ENCODE measurements at regions not wholly inside any gene's neighbourhood (a gene's known extent, or its start where the extent isn't known, plus 50 kb on each side); places are given as distances from the start of the nearest gene placed in this dataset. TPM values are rescaled to one million over a fixed set of nuclear protein-coding genes. Genes with fewer than 3 reads are reported as not detected.

GRCh38 chr3:27533718-27534573 lies 49.8 kb upstream of the SLC4A7 start (continued):
- no peak for TF ChIP-seq SIN3A (conservative IDR thresholded peaks at IDR 0.05 in 1 of 2, IDR thresholded peaks at IDR 0.05 in 1 of 2; ENCODE audit: low read depth in 1 of 2, low read length in 2 of 2)
- no peak for TF ChIP-seq NRF1 (IDR thresholded peaks at IDR 0.05; ENCODE audit: low read depth, low read length)
- TF ChIP-seq CBX5 (IDR thresholded peaks at IDR 0.05; ENCODE audit: low read depth, low read length), result no peak
- no peak for TF ChIP-seq HDAC6 (IDR thresholded peaks at IDR 0.05; ENCODE audit: low read depth, low read length)
- TF ChIP-seq BCL11A (IDR thresholded peaks at IDR 0.05; ENCODE audit: low read depth in 2 of 2, low read length in 2 of 2), result no peak
- no peak for TF ChIP-seq SP2 (IDR thresholded peaks at IDR 0.05; ENCODE audit: low read length)
- TF ChIP-seq ZNF274 (IDR thresholded peaks at IDR 0.05; ENCODE audit: borderline replicate concordance, extremely low read depth, low read length), result no peak
- TF ChIP-seq POLR2AphosphoS5 (IDR thresholded peaks at IDR 0.05; ENCODE audit: low read depth, low read length), result 0 out of 2 replicates have a peak, but pooled peaks have one; percentile 17
- no peak for TF ChIP-seq BRCA1 (IDR thresholded peaks at IDR 0.05; ENCODE audit: low read depth, low read length)

Small RNA genes lying in the stretch of these regions (small RNA-seq; reads per million reads assigned to genes)
- not detected for gene AC098614.2 (ENCODE audit: insufficient read depth)
- not detected for gene RF00019 (ENCODE audit: insufficient read depth)

All from H1 (cell line).